HepG2 (cell line): ENCODE measurements at regions not wholly inside any gene's neighbourhood (a gene's known extent, or its start where the extent isn't known, plus 50 kb on each side); places are given as distances from the start of the nearest gene placed in this dataset.
A peak's percentile ranks its signal among the peaks of the same experiment; 100 is the strongest.

Source experiments
- ATAC-seq: fragments of 200-7000 bp; cut with Tn5 transposase; 3 replicates; pipeline ENCODE4 v1.9.1; 2020; ENCODE audit warnings: mild to moderate bottlenecking, moderate library complexity
- BruUV-seq: library from RNA; stranded (reverse); fragments of 400-500 nt; replicated peaks from 2 replicates; lab custom pipeline; 2021; lab: Mats Ljungman, UMichigan
- CTCF ChIA-PET: fragments of 300-600 bp; formaldehyde crosslinking; extraction: SDS; loops from one replicate; lab custom pipeline; 2021; ENCODE audit warnings: low total read pairs, inconsistent platforms, low intra/inter-chr PET ratio; lab: Yijun Ruan, JAX
- POLR2A ChIA-PET: fragments of 350-600 bp; sonication (Branson Sonifier 250); formaldehyde crosslinking; loops from one replicate; lab custom pipeline; 2020; ENCODE audit warnings: antibody characterized with exemption, inconsistent platforms; lab: Yijun Ruan, JAX
- DNase-seq: peaks from one replicate; pipeline ENCODE4 v3.0.0-alpha.2; 2015; ENCODE audit warnings: low spot score
- FAIRE-seq: peaks from 3 replicates; lab custom pipeline; 2011; peaks lifted over from hg19 to GRCh38; lab: Jason Lieb, UNC
- H2AFZ ChIP-seq: one replicate; pipeline ENCODE4 v1.6.1; 2011; ENCODE audit warnings: low read length, inconsistent platforms
- H3K27ac ChIP-seq: fragments of 300-600 bp; 3 replicates; pipeline ENCODE4 v1.8.0; 2011; ENCODE audit warnings: mixed run types, mild to moderate bottlenecking, mixed read lengths, low read length, inconsistent platforms; ENCODE audit not compliant: insufficient read depth; ENCODE audit errors: extremely low read length
- H3K27me3 ChIP-seq, 2 experiments: fragments of 200-600 bp in 1 of 2; 2 replicates in 1 of 2; 3 replicates in 1 of 2; pipeline versions ENCODE4 v1.6.0 to v1.8.0; 2011; ENCODE audit warnings: low read length in 2 of 2, mild to moderate bottlenecking in 2 of 2, moderate library complexity in 2 of 2, inconsistent platforms in 1 of 2; ENCODE audit not compliant: insufficient read depth in 2 of 2, control insufficient read depth in 1 of 2
- H3K36me3 ChIP-seq, 2 experiments: fragments of 200-600 bp in 1 of 2; replicated peaks in 1 of 2; 2 replicates in 1 of 2; 3 replicates in 1 of 2; pipeline versions ENCODE4 v1.5.1 to v1.8.0; 2011; ENCODE audit warnings: low read length in 2 of 2, inconsistent platforms in 1 of 2; ENCODE audit not compliant: insufficient read depth in 2 of 2, control insufficient read depth in 1 of 2
- H3K4me1 ChIP-seq: 2 replicates; pipeline ENCODE4 v1.5.1; 2012; ENCODE audit warnings: low read length, inconsistent platforms; ENCODE audit not compliant: insufficient read depth
- H3K4me2 ChIP-seq: 2 replicates; pipeline ENCODE4 v1.6.0; 2011; ENCODE audit warnings: low read depth, low read length, inconsistent platforms
- H3K4me3 ChIP-seq, 3 experiments: fragments of 200-600 bp in 1 of 3; sonication (generic), shearing (Covaris generic) in 1 of 3; replicated peaks in 1 of 3; 2 replicates each; pipeline ENCODE4 v1.5.1; 2011 to 2016; ENCODE audit warnings: low read length in 3 of 3, inconsistent platforms in 2 of 3, low read depth in 2 of 3, mild to moderate bottlenecking in 2 of 3, control low read depth in 1 of 3, mixed read lengths in 1 of 3; ENCODE audit not compliant: insufficient read depth in 1 of 3
- H3K79me2 ChIP-seq: one replicate; pipeline ENCODE4 v1.6.1; 2011; ENCODE audit warnings: low read length, inconsistent platforms; ENCODE audit not compliant: insufficient read depth
- H3K9ac ChIP-seq: 2 replicates; pipeline ENCODE4 v1.6.0; 2011; ENCODE audit warnings: mild to moderate bottlenecking, low read depth, low read length, inconsistent platforms; ENCODE audit not compliant: insufficient read depth
- H3K9me3 ChIP-seq: 2 replicates; pipeline ENCODE4 v1.5.1; 2012; ENCODE audit warnings: mild to moderate bottlenecking, low read length
- H4K20me1 ChIP-seq: 2 replicates; pipeline ENCODE4 v1.6.0; 2011; ENCODE audit warnings: inconsistent platforms, mild to moderate bottlenecking, low read length, moderate library complexity; ENCODE audit not compliant: insufficient read depth
- MTF2 ChIP-seq: sonication (generic); formaldehyde crosslinking; IDR thresholded peaks from 2 replicates; pipeline ENCODE4 v1.5.0; 2020; ENCODE audit warnings: missing genetic modification reagents, borderline replicate concordance
- POLR2AphosphoS5 ChIP-seq: IDR thresholded peaks from 2 replicates; pipeline ENCODE4 v1.6.1; 2012; ENCODE audit warnings: low read depth, low read length
- RBM22 ChIP-seq: fragments of 200-400 bp; formaldehyde crosslinking; optimal IDR thresholded peaks from 2 replicates; pipeline ENCODE3; 2017; ENCODE audit warnings: mild to moderate bottlenecking, low read length, moderate library complexity
- STAG1 ChIP-seq: sonication (generic); formaldehyde crosslinking; IDR thresholded peaks from 2 replicates; pipeline ENCODE4 v1.4.0; 2020; ENCODE audit warnings: missing genetic modification reagents
- YEATS2 ChIP-seq: sonication (generic); formaldehyde crosslinking; IDR thresholded peaks from 2 replicates; pipeline ENCODE4 v1.4.0; 2020; ENCODE audit warnings: missing genetic modification reagents, borderline replicate concordance
- ZFP1 ChIP-seq: IDR thresholded peaks from 2 replicates; pipeline ENCODE4 v1.6.1; 2016
- ZNF136 ChIP-seq: sonication (generic); formaldehyde crosslinking; IDR thresholded peaks from 2 replicates; pipeline ENCODE4 v1.8.1; 2022; ENCODE audit warnings: low read depth, mild to moderate bottlenecking, moderate library complexity, missing genetic modification reagents
- ZNF292 ChIP-seq: sonication (generic); formaldehyde crosslinking; IDR thresholded peaks from 2 replicates; pipeline ENCODE4 v1.8.1; 2022; ENCODE audit warnings: mild to moderate bottlenecking, low read depth, missing genetic modification reagents, borderline replicate concordance
- ZNF766 ChIP-seq: sonication (generic); formaldehyde crosslinking; IDR thresholded peaks from 2 replicates; pipeline ENCODE4 v1.5.0; 2020; ENCODE audit warnings: missing genetic modification reagents, borderline replicate concordance
- WGBS: methylation state at CpG from one replicate; pipeline ENCODE4 v1.1.6; 2017; ENCODE audit warnings: low lambda C conversion rate; 5-methylcytosine and 5-hydroxymethylcytosine counted together
- in situ Hi-C: cut with HindIII; loops from 2 replicates; pipeline ENCODE4 v1.10.0; 2017; ENCODE audit warnings: low pct_unique_long_range_greater_than_20kb; ENCODE audit not compliant: extremely low pct_ligation_motif_present
- intact Hi-C: fragments of 100-400 bp; cut with micrococcal nuclease; formaldehyde crosslinking; loops from one replicate; pipeline ENCODE4 v1.10.0; 2022; ENCODE audit not compliant: unreplicated experiment
- TF ChIP-seq, protein P1 (sequence below): sonication (generic); formaldehyde crosslinking; IDR thresholded peaks from 2 replicates; pipeline ENCODE4 v1.5.0; 2020; ENCODE audit warnings: mild to moderate bottlenecking, missing genetic modification reagents, moderate library complexity

DNA sequence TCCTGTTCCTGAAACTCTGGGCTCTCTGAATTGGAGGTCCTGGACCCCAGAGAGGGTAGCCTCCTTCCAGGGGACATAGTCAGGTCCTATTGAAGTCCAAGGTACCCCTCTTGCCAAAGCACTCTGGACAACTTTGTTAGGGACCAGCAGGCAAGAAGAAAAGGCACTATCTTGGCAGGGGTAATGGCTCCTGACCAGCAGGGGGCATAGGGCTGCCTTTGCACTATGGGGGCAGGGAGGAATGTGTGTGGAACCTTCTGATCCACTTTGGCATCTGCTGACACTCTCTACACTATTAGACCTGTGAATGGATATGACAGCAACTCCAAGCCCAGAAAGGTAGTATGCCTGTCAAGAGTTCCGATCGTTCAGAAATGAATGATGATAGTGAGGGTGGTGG is 179.0 kb upstream of the CD180 start:
- Histone ChIP-seq H3K27me3 (no peaks in the 10 kb centered on the region; a peak in 1 of 5 replicates), H3K27ac (no peak overlapping the region), H3K79me2 (no peaks in the 10 kb centered on the region), H3K4me3 (no peak overlapping the region), H3K9me3 (no peaks in the 10 kb centered on the region), H3K4me1 (no peaks in the 10 kb centered on the region), H3K36me3 (no peaks in the 10 kb centered on the region), H3K9ac (no peak overlapping the region), H2AFZ (no peak overlapping the region), H3K4me2 (no peak overlapping the region), H4K20me1 (no peaks in the 10 kb centered on the region)
- FAIRE-seq (no peak), ATAC-seq (no peak), DNase-seq (no peak)
- BruUV-seq = no TSS peak
- 75% methylated on average over 2 of the region's 2 CpGs for WGBS
- TF ChIP-seq, protein P1, sequence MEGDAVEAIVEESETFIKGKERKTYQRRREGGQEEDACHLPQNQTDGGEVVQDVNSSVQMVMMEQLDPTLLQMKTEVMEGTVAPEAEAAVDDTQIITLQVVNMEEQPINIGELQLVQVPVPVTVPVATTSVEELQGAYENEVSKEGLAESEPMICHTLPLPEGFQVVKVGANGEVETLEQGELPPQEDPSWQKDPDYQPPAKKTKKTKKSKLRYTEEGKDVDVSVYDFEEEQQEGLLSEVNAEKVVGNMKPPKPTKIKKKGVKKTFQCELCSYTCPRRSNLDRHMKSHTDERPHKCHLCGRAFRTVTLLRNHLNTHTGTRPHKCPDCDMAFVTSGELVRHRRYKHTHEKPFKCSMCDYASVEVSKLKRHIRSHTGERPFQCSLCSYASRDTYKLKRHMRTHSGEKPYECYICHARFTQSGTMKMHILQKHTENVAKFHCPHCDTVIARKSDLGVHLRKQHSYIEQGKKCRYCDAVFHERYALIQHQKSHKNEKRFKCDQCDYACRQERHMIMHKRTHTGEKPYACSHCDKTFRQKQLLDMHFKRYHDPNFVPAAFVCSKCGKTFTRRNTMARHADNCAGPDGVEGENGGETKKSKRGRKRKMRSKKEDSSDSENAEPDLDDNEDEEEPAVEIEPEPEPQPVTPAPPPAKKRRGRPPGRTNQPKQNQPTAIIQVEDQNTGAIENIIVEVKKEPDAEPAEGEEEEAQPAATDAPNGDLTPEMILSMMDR = peak; percentile 20; the same call in 1 of the 2 replicates
- no peak for TF ChIP-seq ZNF136 (CRISPR knock-in tag)
- TF ChIP-seq ZNF766 (CRISPR knock-in tag) = no peak
- TF ChIP-seq STAG1 (CRISPR knock-in tag) = peak; percentile 17; the same call in 1 of the 2 replicates
- no peak for TF ChIP-seq POLR2AphosphoS5
- ChIA-PET POLR2A (no interaction called here), CTCF (no interaction called here)
- intact Hi-C loops (no loop called here), in situ Hi-C loops (no loop called here)

DNA sequence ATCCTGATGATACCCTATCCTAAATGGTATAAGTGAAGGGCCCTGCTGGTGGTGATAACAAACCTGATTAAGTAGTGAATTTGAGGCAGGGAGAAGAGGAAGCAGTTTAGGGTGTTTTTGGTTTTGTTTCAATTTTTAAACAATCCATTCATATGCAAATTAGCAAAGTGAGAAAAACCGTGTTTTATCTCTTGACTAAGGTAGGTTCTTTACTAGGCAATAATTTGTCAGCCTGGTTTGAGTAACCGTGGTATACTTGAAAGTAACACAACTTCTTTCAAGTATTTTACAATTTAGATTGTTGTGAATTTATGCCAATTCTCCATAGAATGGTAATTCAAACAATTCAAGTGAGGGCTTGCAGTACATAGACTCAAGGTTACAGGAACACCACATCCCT is 177.8 kb upstream of the CD180 start:
- Histone ChIP-seq H3K79me2 (no peaks in the 10 kb centered on the region), H4K20me1 (no peaks in the 10 kb centered on the region), H3K27ac (no peak overlapping the region), H3K36me3 (no peaks in the 10 kb centered on the region), H2AFZ (no peak overlapping the region), H3K4me2 (no peak overlapping the region), H3K9ac (no peak overlapping the region), H3K4me1 (no peaks in the 10 kb centered on the region), H3K27me3 (no peaks in the 10 kb centered on the region; a peak in 1 of 5 replicates), H3K4me3 (no peak overlapping the region), H3K9me3 (no peaks in the 10 kb centered on the region)
- 1% methylated on average over 2 of the region's 2 CpGs for WGBS
- DNase-seq (no peak), FAIRE-seq (no peak), ATAC-seq (no peak)
- ChIA-PET POLR2A (no interaction called here), CTCF (no interaction called here)
- BruUV-seq = no TSS peak
- TF ChIP-seq ZNF292 (CRISPR knock-in tag) (no peak), YEATS2 (CRISPR knock-in tag) (no peak), RBM22 (no peak), MTF2 (CRISPR knock-in tag) (no peak), ZFP1 (no peak)
- in situ Hi-C loops (no loop called here), intact Hi-C loops (no loop called here)
